ENCODE measurements at regions not wholly inside any gene's neighbourhood (a gene's known extent, or its start where the extent isn't known, plus 50 kb on each side); places are given as distances from the start of the nearest gene placed in this dataset.

GRCh38 chr17:77746393-77746792, 212.1 kb upstream of the TNRC6C start:
- no peak for DNase-seq (ENCODE audit: low spot score)

- DNase-seq (ENCODE audit: low spot score), result no peak
Observed at GRCh38 chr17:77746896-77747554, 211.5 kb upstream of the TNRC6C start.

GRCh38 chr17:77748436-77748835, 210.1 kb upstream of the TNRC6C start:
- no peak for DNase-seq (ENCODE audit: low spot score)

- DNase-seq (ENCODE audit: low spot score), result no peak
Observed at GRCh38 chr17:77749321-77749751, 209.2 kb upstream of the TNRC6C start.

GRCh38 chr17:77749989-77750388, 208.5 kb upstream of the TNRC6C start:
- DNase-seq (ENCODE audit: low spot score), result no peak

GRCh38 chr17:77750427-77751043, 208.0 kb upstream of the TNRC6C start:
- DNase-seq (ENCODE audit: low spot score), result no peak

- no peak for DNase-seq (ENCODE audit: low spot score)
Observed at GRCh38 chr17:77753246-77753645, 205.3 kb upstream of the TNRC6C start.

- no peak for DNase-seq (ENCODE audit: low spot score)
Observed at GRCh38 chr17:77753691-77754245, 204.7 kb upstream of the TNRC6C start.

- DNase-seq (ENCODE audit: low spot score), result no peak
Observed at GRCh38 chr17:77754956-77755355, 203.5 kb upstream of the TNRC6C start.

GRCh38 chr17:77755410-77755963, 203.0 kb upstream of the TNRC6C start:
- DNase-seq (ENCODE audit: low spot score), result no peak

- no peak for DNase-seq (ENCODE audit: low spot score)
Observed at GRCh38 chr17:77756028-77756427, 202.5 kb upstream of the TNRC6C start.

GRCh38 chr17:77756846-77757560, 201.5 kb upstream of the TNRC6C start:
- DNase-seq (ENCODE audit: low spot score), result no peak

GRCh38 chr17:77757561-77757898, 201.0 kb upstream of the TNRC6C start:
- DNase-seq (ENCODE audit: low spot score), result no peak

- DNase-seq (ENCODE audit: low spot score), result no peak
Observed at GRCh38 chr17:77763023-77763422, 195.5 kb upstream of the TNRC6C start.

- no peak for DNase-seq (ENCODE audit: low spot score)
Observed at GRCh38 chr17:77763575-77763974, 194.9 kb upstream of the TNRC6C start.

- DNase-seq (ENCODE audit: low spot score), result no peak
Observed at GRCh38 chr17:77765292-77765691, 193.2 kb upstream of the TNRC6C start.

GRCh38 chr17:77767148-77767547, 191.4 kb upstream of the TNRC6C start:
- no peak for DNase-seq (ENCODE audit: low spot score)

- DNase-seq (ENCODE audit: low spot score), result no peak
Observed at GRCh38 chr17:77768248-77768852, 190.2 kb upstream of the TNRC6C start.

- no peak for DNase-seq (ENCODE audit: low spot score)
Observed at GRCh38 chr17:77769215-77769614, 189.3 kb upstream of the TNRC6C start.

GRCh38 chr17:77769762-77770161, 188.7 kb upstream of the TNRC6C start:
- DNase-seq (ENCODE audit: low spot score), result no peak

- no peak for DNase-seq (ENCODE audit: low spot score)
Observed at GRCh38 chr17:77770331-77771105, 188.0 kb upstream of the TNRC6C start.

GRCh38 chr17:77771145-77771544, 187.4 kb upstream of the TNRC6C start:
- no peak for DNase-seq (ENCODE audit: low spot score)

All from HuH-7 (cell line).